K562 (cell line): ENCODE measurements at regions not wholly inside any gene's neighbourhood (a gene's known extent, or its start where the extent isn't known, plus 50 kb on each side); places are given as distances from the start of the nearest gene placed in this dataset.

Experiments used
- EGR1 ChIP-seq: fragments of 450-650 bp; conservative IDR thresholded peaks from 2 replicates; pipeline ENCODE4 v1.6.1; 2017; ENCODE audit warnings: mild to moderate bottlenecking
- ZNF512 ChIP-seq: IDR thresholded peaks from 2 replicates; pipeline ENCODE4 v1.6.1; 2016; ENCODE audit warnings: missing genetic modification characterization, missing compliant biosample characterization

GRCh38 chr14:83473416-83474235 lies 1940.0 kb upstream of the SEL1L start:
- no peak for TF ChIP-seq EGR1
- no peak for TF ChIP-seq ZNF512 (tag)
